ENCODE measurements at regions not wholly inside any gene's neighbourhood (a gene's known extent, or its start where the extent isn't known, plus 50 kb on each side); places are given as distances from the start of the nearest gene placed in this dataset.

DNA sequence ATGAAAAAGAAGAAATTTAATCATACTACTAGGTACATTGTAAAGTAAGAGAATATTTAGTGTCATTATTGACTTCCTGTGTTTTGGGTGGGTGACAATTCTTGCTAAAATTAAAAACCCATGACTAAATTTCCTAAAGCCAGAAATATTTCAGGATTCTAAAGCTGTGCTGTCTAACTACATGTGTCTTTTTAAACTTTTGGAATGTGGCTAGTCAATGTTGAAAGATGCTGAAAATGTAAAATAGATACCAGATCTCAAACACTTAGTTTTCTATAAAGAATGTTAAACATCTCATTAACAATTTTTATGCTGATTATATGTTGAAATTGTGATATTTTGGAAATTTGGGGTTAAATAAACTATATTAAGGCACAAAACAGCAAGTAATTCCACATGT lies 308.9 kb upstream of the TMCO5A start:
- DNase-seq = no peak
- ATAC-seq = no peak
- POLR2A ChIA-PET = no interaction called here
- H3K27ac Mint-ChIP-seq = no peak overlapping the region
- H3K4me1 Mint-ChIP-seq = no peaks in the 10 kb centered on the region
- H3K36me3 Mint-ChIP-seq = no peaks in the 10 kb centered on the region
- H3K27me3 Mint-ChIP-seq = peaks cover 0 to 4% (median 0%) of the 10 kb centered on the region in 5 donors
- H3K9me3 Mint-ChIP-seq = peaks cover 0 to 4% (median 0%) of the 10 kb centered on the region in 9 donors
- no peak overlapping the region for H3K4me3 Mint-ChIP-seq

DNA sequence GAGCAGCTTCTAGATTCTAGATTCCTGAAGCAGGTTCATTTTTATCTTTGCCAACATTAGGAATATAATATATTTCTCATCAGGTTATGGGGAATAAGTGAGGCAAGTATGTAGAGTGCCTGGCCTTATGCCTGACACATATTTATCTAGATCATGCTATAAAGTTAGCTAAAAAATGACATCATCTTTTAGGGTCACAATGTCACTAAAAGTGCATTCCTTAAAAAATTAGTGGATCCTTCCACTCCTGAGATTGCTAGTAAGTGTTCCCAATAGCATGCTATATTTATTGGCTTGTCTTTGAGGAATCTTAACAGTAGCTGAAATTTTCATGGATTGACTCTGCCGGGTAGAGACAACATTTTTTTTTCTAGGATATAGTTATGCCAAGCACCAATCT lies 305.9 kb upstream of the TMCO5A start:
- ATAC-seq (no peak), DNase-seq (no peak)
- H3K9me3 Mint-ChIP-seq = peaks cover 0 to 2% (median 0%) of the 10 kb centered on the region in 9 donors
- no peaks in the 10 kb centered on the region for H3K36me3 Mint-ChIP-seq
- H3K4me3 Mint-ChIP-seq = no peak overlapping the region
- POLR2A ChIA-PET = no interaction called here
- H3K4me1 Mint-ChIP-seq = no peaks in the 10 kb centered on the region
- no peak overlapping the region for H3K27ac Mint-ChIP-seq
- H3K27me3 Mint-ChIP-seq = peaks cover 0 to 7% (median 0%) of the 10 kb centered on the region in 5 donors

DNA sequence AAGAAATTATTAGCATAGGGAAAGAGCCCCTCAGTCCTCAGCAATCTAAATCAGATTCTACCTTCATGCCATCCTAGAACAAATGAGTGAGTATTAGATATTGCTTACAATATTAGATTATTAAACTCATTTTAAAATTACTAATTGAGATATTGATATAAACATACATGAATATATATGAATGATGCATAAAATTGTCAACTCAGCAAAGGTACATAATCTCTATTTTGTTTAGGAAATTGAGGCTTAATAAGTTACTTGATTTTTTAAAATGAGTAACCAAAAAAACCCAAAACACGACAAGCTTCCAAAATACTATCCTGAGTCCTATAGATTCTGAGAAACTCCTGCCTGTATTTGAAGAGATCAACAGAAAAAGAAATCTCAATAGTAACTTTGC lies 297.7 kb upstream of the TMCO5A start:
- Mint-ChIP-seq H3K4me1 (no peaks in the 10 kb centered on the region), H3K27ac (no peak overlapping the region), H3K4me3 (no peak overlapping the region), H3K27me3 (peaks cover 0 to 10% (median 3%) of the 10 kb centered on the region in 5 donors), H3K36me3 (no peaks in the 10 kb centered on the region), H3K9me3 (no peaks in the 10 kb centered on the region)
- ATAC-seq = no peak
- POLR2A ChIA-PET = no interaction called here
- no peak for DNase-seq

DNA sequence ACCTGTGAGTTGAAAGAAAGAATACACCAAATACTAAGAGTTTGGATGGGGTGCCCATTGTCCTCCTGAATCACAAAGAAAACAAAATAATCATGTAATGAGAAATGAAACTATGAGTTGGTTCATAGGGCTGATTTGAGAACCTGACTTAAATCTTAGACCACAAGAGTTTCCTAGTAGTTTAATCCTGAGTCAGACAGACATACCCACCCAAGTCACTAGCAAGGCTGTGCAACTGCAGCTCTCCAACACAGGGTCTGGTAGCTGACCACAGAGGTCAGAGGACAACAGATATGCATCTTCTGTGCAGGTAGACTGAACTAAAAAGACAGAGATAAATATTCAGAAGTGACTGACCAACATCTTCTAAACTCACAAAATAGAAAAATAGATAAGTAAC lies 296.3 kb upstream of the TMCO5A start:
- POLR2A ChIA-PET = no interaction called here
- Mint-ChIP-seq H3K27ac (no peak overlapping the region), H3K27me3 (peaks cover 0 to 10% (median 3%) of the 10 kb centered on the region in 5 donors), H3K4me1 (no peaks in the 10 kb centered on the region), H3K4me3 (no peak overlapping the region), H3K36me3 (no peaks in the 10 kb centered on the region), H3K9me3 (peaks cover 0 to 4% (median 0%) of the 10 kb centered on the region in 9 donors)
- DNase-seq = no peak
- ATAC-seq = no peak

DNA sequence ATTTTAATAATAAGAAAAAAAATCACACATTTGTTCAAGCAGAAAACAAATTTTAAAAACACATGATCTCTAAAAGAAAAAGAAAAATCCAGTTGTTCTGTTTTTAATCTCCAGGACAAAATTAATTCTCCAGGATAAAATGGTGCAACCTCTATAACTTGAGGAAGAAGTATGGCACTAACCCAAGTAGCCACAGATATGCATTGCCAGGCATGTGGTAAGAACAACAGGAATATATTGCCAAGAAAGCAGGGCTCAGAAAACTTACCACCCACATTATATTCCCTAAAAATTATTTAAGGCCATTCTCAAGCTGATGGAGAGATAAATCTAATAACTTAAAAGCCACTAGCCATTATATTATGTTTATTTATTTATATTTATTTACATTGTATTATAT lies 295.7 kb upstream of the TMCO5A start:
- POLR2A ChIA-PET = no interaction called here
- peaks cover 0 to 10% (median 3%) of the 10 kb centered on the region in 5 donors for H3K27me3 Mint-ChIP-seq
- ATAC-seq (no peak), DNase-seq (no peak)
- H3K9me3 Mint-ChIP-seq = peaks cover 0 to 4% (median 0%) of the 10 kb centered on the region in 9 donors
- no peak overlapping the region for H3K4me3 Mint-ChIP-seq
- H3K36me3 Mint-ChIP-seq = no peaks in the 10 kb centered on the region
- H3K27ac Mint-ChIP-seq = no peak overlapping the region
- no peaks in the 10 kb centered on the region for H3K4me1 Mint-ChIP-seq

DNA sequence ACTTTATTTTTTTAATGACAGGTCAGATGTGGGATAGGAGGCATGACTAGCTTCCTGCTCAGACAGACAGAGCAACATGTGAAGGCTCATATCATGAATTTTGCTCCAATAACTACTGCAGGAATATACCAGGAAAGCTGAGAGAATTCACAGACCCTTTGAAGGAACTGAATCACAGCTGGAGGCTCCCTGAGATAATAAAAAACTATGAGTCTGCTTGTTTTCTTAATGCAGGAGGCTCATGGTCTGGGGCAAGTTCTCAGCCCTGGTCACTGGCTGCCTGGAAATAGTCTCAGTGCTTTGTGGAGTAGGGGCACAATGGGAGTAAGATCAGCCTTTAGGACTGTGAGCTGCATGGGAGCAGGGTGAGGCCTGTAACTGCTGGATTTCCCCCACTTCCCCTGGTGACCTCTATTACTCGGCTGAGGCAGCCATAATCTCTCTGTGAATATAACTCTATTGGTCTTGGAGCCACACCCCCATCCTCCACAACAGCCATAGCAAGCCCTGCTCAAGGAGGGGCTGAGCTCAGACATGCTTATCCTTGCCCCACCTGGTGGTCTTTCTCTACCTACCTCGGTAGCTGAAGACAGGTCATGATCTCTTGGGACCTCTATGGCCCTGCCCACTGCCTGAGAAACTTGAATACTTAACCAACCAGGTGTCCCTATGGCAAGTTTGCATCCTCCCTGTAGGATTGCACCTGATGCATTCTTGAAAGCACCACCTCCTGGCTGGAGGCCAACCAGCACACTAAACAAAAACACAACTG lies 281.6 kb upstream of the TMCO5A start:
- peaks cover 6 to 48% (median 24%) of the 10 kb centered on the region in 9 donors for H3K9me3 Mint-ChIP-seq
- no peak overlapping the region for H3K4me3 Mint-ChIP-seq
- H3K27ac Mint-ChIP-seq = no peak overlapping the region
- no peaks in the 10 kb centered on the region for H3K4me1 Mint-ChIP-seq
- DNase-seq (no peak), ATAC-seq (no peak)
- POLR2A ChIA-PET = no interaction called here
- peaks cover 0 to 1% (median 0%) of the 10 kb centered on the region in 5 donors for H3K27me3 Mint-ChIP-seq
- H3K36me3 Mint-ChIP-seq = no peaks in the 10 kb centered on the region

DNA sequence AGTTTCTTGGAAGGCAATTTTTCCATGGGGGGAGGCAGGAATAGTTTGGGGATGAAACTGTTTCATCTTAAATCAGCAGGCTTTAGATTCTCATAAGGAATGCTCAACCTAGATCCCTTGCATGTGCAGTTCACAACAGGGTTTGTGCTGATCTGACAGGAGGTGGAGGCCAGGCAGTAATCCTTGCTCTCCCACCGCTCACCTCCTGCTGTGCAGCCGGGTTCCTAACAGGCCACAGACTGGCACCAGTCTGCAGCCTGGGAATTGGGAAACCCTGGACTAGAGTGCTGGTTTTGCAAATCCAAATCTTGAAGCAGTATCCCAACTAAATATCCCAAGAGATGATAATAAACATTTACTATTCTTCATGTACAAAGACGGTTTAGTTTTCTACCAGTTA lies 256.3 kb upstream of the TMCO5A start:
- no peaks in the 10 kb centered on the region for H3K4me1 Mint-ChIP-seq
- DNase-seq (no peak), ATAC-seq (no peak)
- no peaks in the 10 kb centered on the region for H3K27me3 Mint-ChIP-seq
- H3K36me3 Mint-ChIP-seq = no peaks in the 10 kb centered on the region
- no peak overlapping the region for H3K27ac Mint-ChIP-seq
- H3K9me3 Mint-ChIP-seq = peaks cover 0 to 4% (median 0%) of the 10 kb centered on the region in 9 donors
- no peak overlapping the region for H3K4me3 Mint-ChIP-seq
- POLR2A ChIA-PET = no interaction called here

DNA sequence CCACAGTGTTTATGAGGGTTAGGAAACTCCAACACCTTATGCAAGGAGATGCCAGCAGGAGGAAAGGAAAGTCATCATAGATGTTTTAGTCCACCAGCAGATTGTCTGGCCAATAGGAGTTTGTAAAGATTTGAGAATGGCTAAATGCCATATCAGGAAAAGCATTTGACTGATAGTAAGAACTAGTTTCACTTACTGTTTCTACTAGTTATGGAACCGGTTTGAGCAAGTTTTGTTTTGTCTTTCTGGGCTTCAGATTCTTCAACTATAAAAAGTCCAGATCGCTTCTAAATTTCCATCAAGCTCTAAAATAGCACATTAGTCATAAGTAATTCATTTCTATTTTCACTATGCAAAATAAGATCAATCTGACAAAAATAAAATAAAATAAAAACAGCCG lies 254.8 kb upstream of the TMCO5A start:
- DNase-seq = no peak
- no peak for ATAC-seq
- Mint-ChIP-seq H3K27ac (no peak overlapping the region), H3K4me3 (no peak overlapping the region), H3K4me1 (no peaks in the 10 kb centered on the region), H3K9me3 (peaks cover 0 to 13% (median 0%) of the 10 kb centered on the region in 9 donors), H3K36me3 (peaks cover 0 to 4% (median 0%) of the 10 kb centered on the region in 3 donors), H3K27me3 (peaks cover 0 to 4% (median 0%) of the 10 kb centered on the region in 5 donors)
- POLR2A ChIA-PET = no interaction called here

DNA sequence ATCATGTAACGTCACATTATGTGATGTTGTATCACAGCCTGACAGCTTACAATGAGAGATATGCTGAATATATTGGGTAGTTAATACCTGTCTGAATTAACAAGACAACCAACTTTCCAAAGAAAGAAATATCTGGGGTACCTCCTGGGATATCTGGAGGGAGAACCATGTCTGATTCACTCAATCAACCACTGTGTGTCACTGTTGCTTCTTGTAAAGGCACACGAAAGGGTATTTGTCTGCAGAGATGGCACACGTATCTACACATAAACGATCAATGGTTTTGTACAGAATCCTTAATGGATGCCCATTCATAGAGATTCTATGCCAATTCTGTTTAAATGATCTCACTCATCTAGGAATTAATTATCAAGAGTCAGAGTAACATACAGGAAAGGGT lies 252.1 kb upstream of the TMCO5A start:
- ATAC-seq (no peak), DNase-seq (no peak)
- Mint-ChIP-seq H3K36me3 (peaks cover 0 to 4% (median 0%) of the 10 kb centered on the region in 3 donors), H3K4me1 (no peaks in the 10 kb centered on the region), H3K27me3 (peaks cover 0 to 4% (median 0%) of the 10 kb centered on the region in 5 donors), H3K4me3 (no peak overlapping the region), H3K9me3 (peaks cover 0 to 13% (median 3%) of the 10 kb centered on the region in 9 donors), H3K27ac (no peak overlapping the region)
- POLR2A ChIA-PET = no interaction called here

DNA sequence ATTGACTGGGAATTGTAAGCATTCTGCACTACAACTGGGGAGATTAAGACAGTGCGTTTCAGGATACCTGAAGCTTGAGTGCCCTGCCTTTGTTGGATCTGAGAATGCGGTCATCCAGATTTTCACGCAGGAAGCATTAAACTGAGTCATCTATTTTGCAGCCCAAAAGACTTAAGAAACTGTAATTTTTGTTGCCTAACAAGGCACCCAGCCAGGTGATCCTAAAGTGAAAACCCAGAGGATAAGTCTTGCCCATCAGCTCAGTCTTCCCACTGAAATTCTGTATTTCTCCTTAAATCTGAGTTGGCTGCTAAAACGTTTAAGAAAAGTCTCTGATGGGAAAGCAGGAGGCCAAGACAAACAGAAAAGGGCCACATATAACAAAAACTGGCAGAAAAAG lies 242.5 kb upstream of the TMCO5A start:
- H3K4me1 Mint-ChIP-seq = no peaks in the 10 kb centered on the region
- H3K36me3 Mint-ChIP-seq = peaks cover 0 to 14% (median 0%) of the 10 kb centered on the region in 3 donors
- no peak overlapping the region for H3K4me3 Mint-ChIP-seq
- POLR2A ChIA-PET = no interaction called here
- ATAC-seq = no peak
- DNase-seq = no peak
- H3K27ac Mint-ChIP-seq = no peak overlapping the region
- peaks cover 0 to 6% (median 2%) of the 10 kb centered on the region in 5 donors for H3K27me3 Mint-ChIP-seq
- H3K9me3 Mint-ChIP-seq = peaks cover 0 to 14% (median 4%) of the 10 kb centered on the region in 9 donors

DNA sequence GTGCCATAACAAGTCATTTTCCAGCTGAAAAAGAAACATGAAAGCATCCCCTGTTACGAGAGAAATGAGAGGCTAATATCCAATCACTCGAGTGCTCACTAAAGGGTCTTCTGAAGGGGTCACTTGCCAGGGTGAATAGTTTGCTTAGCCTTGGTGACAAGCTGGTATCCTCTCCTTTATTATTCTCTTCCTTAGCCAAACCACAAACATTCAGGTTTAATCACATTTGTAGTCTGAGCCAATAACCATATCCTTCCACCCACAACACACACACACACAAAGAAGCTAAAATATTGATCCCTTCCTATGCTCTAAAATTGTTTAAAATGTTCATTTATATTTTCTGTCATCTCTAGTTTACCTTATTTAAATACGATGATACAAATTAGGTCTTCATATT lies 240.5 kb upstream of the TMCO5A start:
- ATAC-seq = no peak
- Mint-ChIP-seq H3K36me3 (peaks cover 0 to 14% (median 0%) of the 10 kb centered on the region in 3 donors), H3K27me3 (peaks cover 0 to 6% (median 3%) of the 10 kb centered on the region in 5 donors), H3K9me3 (peaks cover 0 to 14% (median 3%) of the 10 kb centered on the region in 9 donors), H3K4me1 (no peaks in the 10 kb centered on the region), H3K4me3 (no peak overlapping the region), H3K27ac (no peak overlapping the region)
- DNase-seq = no peak
- POLR2A ChIA-PET = no interaction called here

DNA sequence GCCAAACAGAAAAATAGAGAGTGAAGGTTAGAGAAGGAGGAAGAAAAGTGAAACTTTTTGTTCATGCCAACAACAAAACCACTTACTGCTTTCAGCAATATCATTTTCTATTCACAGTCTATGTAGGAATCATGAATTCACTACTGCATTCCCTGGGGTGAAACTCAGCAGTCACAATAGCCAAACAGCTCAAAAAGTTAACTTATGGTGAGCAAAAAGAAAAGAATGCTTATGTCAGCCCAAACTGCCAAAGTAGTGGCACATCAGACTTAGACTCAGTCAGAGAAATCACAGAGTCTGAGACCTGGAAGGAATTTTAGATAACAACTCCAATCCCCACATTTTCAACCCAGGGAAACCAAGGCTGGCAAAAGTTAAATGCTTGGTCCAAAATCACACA lies 238.7 kb upstream of the TMCO5A start:
- H3K36me3 Mint-ChIP-seq = peaks cover 0 to 7% (median 0%) of the 10 kb centered on the region in 3 donors
- POLR2A ChIA-PET = no interaction called here
- peaks cover 0 to 6% (median 3%) of the 10 kb centered on the region in 5 donors for H3K27me3 Mint-ChIP-seq
- peaks cover 0 to 14% (median 2%) of the 10 kb centered on the region in 9 donors for H3K9me3 Mint-ChIP-seq
- no peak overlapping the region for H3K4me3 Mint-ChIP-seq
- no peak for ATAC-seq
- no peaks in the 10 kb centered on the region for H3K4me1 Mint-ChIP-seq
- no peak for DNase-seq
- H3K27ac Mint-ChIP-seq = no peak overlapping the region

DNA sequence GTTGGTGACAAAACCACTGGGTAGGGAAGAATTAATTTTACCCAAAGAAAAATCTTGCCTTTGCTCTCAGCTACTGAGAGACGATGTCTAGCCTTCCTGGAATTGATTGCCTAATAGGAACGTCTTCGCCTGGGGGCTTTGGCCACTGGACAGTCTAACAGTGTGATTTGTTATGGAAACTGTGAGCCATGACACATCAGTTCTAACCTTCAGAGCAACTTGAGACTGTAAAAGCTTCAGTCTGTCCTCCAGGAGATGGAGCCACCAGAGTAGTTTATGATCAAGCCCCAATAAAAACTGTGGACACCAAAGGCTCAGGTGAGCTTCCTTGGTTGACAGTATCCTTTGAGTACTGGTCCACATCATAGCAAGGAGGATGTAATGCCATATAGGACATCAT lies 235.8 kb upstream of the TMCO5A start:
- DNase-seq (no peak), ATAC-seq (no peak)
- peaks cover 0 to 8% (median 0%) of the 10 kb centered on the region in 9 donors for H3K9me3 Mint-ChIP-seq
- no peaks in the 10 kb centered on the region for H3K36me3 Mint-ChIP-seq
- POLR2A ChIA-PET = no interaction called here
- no peak overlapping the region for H3K4me3 Mint-ChIP-seq
- H3K27me3 Mint-ChIP-seq = peaks cover 0 to 5% (median 0%) of the 10 kb centered on the region in 5 donors
- H3K4me1 Mint-ChIP-seq = no peaks in the 10 kb centered on the region
- peak overlapping the region in 1 of 10 donors; percentile 31 for H3K27ac Mint-ChIP-seq

DNA sequence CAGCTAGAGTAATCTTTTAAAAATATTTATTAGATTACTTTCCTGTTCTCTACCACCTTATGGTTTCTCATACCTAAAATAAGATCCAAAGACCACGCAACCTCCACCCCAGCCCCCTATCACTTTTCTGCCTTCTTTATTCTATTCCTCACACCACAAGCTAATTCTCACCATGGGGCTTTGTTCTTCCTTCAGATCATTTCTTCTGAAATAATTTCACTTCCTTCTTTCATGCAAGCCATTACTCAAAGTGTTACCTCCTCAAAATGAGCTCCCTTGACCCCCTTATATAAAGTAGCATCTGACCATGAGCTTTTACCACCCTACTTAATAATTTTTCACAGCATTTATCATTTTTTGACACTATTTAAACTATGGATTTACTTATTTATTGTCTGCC lies 233.2 kb upstream of the TMCO5A start:
- POLR2A ChIA-PET = no interaction called here
- DNase-seq (no peak), ATAC-seq (no peak)
- no peaks in the 10 kb centered on the region for H3K4me1 Mint-ChIP-seq
- no peak overlapping the region for H3K27ac Mint-ChIP-seq
- peaks cover 0 to 8% (median 0%) of the 10 kb centered on the region in 9 donors for H3K9me3 Mint-ChIP-seq
- H3K4me3 Mint-ChIP-seq = no peak overlapping the region
- no peaks in the 10 kb centered on the region for H3K36me3 Mint-ChIP-seq
- H3K27me3 Mint-ChIP-seq = peaks cover 0 to 10% (median 4%) of the 10 kb centered on the region in 5 donors

Measured in naive thymus-derived CD8-positive, alpha-beta T cell (primary cell).